ENCODE measurements at regions not wholly inside any gene's neighbourhood (a gene's known extent, or its start where the extent isn't known, plus 50 kb on each side); places are given as distances from the start of the nearest gene placed in this dataset.

DNA sequence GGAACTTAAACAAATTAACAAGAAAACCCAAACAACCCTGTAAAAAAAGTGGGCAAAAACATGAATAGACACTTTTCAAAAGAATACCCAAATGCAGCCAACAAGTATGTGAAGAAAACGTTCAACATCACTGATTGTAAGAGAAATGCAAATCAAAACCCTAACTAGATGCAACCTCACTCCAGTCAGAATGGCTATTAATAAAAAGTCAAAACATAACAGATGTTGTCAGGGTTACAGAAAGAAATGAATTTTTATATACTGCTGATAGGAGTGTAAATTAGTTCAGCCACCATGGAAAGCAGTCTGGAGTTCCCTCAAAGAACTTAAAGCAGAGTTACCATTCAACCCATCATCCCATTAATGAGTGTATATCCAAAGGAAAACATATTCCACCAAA lies 479.0 kb downstream of the MTRR start:
- ATAC-seq (no peak), DNase-seq (no peak)
- intact Hi-C loops (cut with micrococcal nuclease): no loop called here

DNA sequence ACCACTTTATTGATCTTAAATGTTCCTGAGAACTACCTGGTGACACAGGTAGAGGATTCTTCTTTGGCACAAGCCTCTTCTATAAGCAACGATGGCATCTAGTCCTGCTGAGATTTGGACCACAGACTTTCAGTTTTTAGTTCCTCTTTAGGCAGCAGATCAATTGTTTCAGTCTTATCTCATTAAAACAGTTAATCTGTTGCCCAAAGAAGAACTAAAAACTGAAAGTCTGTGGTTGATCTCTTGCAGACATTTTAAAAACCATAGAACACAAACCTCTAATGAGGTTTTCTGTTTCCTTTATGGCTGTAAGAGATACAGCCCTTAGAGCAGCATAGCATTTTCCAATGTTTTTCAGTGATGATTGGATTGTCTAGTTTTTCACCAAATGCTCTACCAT lies 480.9 kb downstream of the MTRR start:
- ATAC-seq (no peak), DNase-seq (no peak)
- intact Hi-C loops (cut with micrococcal nuclease): no loop called here

DNA sequence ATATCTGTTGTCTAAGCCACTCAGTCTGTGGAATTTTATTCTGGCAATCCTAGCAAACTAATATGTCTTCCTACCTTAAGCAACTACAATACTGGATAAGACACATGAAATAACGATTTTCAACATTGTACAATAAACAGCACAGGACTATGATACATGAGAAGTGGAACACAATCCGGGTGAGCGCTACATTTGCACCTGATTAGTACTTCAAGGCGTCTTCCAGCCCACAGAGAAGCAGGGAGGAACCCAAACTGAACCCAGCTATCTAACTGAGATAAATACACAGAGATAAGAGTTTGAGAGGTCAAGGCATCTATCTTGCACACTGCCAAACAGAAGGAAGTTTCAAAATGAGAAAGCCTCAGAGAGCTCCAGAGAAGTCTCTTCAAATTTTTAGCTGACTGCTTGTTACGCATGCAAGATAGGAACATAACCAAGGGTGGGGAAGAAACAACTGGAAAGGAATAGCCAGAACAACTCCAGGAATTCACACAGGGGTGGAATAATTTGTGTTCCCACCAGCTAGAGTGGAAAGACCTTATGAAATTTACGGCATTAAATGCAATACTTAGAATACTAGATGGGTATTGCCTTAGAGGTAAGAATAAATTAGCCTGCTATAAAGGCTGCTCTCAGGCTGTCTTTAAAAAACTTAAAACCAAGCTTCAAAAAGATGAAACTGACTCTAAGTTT lies 481.8 kb downstream of the MTRR start:
- DNase-seq (no peak), ATAC-seq (no peak)
- intact Hi-C loops (cut with micrococcal nuclease): no loop called here

DNA sequence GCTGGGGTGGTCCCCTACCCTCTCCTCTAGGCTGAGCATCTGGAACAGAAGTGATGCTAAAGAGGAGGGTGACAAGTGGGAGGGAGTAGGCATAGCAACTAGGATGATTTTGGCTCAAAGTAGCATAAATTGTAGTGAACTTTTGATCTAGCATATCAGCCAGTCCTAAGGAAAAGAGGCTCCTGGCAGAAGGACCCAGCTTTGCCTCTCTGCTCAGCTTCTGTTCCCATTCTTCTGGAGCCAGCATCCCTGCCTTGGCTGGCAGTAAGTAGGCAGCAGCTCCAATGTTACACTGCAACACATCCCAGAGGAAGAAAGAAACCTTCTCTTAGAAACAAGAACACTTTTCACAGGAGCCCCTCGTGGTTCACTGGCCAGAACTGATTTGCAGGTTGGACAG lies 487.0 kb downstream of the MTRR start:
- no peak for DNase-seq
- ATAC-seq: no peak
- intact Hi-C loops (cut with micrococcal nuclease): no loop called here

DNA sequence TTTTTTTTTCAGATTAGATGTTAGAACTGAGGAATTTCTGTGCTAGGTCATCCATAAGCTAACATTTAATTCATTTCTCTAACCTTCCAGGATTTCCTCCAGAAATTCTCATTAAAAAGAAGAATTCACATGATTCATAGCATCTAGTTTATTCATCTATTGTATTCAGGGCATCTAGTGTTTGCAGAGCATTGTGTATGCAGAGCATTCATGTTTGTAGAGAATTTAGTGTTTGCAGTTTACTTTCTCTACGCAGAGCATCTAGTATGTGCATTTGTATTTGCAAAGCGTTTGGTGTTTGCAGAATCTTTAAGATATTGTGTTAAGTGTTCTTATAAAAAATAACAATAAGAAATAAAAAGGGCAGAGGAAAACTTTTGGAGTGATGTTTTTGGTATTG lies 491.1 kb downstream of the MTRR start:
- intact Hi-C loops (cut with micrococcal nuclease): no loop called here
- ATAC-seq (no peak), DNase-seq (no peak)

DNA sequence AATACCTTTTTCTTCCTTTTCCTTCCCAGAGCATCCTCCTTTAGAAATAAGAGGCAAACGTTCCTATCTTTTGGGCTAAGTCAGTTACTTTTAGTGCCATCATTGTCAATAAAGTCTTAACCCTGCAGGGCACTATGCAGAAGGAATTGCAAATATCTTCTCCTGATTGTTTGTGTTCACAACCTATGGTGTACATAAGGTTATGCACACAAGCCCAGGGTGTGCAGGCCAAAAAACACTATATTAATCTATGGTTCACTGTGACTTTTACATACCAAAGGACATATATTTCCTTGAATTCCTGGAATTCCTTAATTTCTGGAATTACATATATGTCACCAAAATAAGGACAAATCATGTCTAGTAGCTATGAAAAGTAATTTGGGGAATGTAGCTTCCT lies 493.5 kb downstream of the MTRR start:
- DNase-seq (no peak), ATAC-seq (no peak)
- intact Hi-C loops (cut with micrococcal nuclease): no loop called here

DNA sequence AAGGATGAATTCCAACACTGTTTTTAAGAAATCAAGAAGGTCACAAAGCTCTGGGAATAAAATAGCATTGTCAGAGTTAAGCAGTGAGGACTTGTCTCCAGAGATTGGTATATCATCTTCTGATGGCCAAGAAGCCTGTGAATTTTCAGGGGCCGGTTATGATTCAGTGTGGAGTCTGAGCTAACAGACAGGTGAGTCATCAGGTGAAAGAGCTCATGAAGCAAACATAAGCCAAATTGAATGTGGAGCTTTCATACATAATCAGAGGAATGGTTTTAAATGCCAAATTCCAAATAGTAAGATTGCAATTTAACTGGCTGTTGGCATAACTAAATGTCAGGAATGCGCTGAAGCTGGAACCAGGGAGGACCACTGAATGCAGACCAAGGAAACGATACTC lies 494.2 kb downstream of the MTRR start:
- intact Hi-C loops (cut with micrococcal nuclease): no loop called here
- DNase-seq (no peak), ATAC-seq (no peak)

DNA sequence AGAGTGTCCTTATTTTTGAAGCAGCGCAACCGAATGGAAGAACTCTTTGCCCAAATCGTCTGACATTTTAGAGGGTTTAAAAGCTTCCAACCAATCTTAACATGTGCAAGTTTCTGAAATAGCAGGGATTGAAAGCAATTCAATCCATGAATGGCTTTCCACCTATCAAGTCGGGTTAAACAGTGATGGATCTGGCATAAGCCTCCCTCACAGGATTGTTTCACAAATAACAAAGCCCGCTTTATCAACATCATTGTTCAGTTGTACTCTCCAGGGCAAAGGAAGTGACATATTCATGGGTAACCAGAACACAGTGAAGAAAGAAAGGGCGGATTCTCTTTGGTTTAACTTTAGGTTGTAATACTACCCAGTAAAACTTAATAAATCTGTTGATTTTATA lies 497.3 kb downstream of the MTRR start:
- intact Hi-C loops (cut with micrococcal nuclease): no loop called here
- ATAC-seq (no peak), DNase-seq (no peak)

DNA sequence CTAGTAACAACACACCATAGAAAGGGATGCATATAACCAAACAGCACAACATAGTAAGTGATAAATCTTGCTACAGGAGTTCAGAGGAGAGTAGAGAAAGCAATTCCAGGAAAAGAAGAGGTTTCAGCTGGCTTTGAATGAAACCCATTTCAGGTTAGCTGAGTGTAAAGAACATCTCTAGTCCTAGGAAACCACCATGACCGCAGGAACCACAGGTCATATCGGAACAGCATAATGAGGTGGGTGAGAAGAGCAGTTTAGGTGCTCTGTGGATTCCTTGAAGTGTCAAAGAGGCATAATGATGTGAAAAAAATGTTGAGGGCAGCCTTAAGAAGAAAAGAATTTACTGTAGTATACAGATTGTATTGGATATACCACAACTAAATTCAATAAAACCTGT lies 507.5 kb downstream of the MTRR start:
- intact Hi-C loops (cut with micrococcal nuclease): no loop called here
- ATAC-seq (no peak), DNase-seq (no peak)

DNA sequence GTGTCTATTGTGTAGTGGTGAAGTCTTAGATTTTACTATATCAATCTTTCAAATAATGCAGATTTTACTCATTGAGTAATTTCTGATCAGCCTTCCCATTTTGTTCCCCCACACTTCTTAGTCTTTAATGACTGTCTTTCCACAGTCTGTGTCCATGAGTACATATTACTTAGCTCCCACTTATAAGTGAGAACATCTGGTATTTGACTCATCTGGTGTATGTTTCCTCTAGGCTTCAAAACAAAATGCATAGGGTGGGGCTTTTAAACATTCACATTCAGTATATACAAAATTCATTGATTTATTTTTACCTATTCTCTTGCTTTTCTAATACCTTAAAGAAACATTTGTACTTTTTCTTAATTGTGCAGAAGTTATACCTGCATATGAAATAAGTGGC lies 513.0 kb downstream of the MTRR start:
- intact Hi-C loops (cut with micrococcal nuclease): no loop called here
- no peak for DNase-seq
- ATAC-seq: no peak

DNA sequence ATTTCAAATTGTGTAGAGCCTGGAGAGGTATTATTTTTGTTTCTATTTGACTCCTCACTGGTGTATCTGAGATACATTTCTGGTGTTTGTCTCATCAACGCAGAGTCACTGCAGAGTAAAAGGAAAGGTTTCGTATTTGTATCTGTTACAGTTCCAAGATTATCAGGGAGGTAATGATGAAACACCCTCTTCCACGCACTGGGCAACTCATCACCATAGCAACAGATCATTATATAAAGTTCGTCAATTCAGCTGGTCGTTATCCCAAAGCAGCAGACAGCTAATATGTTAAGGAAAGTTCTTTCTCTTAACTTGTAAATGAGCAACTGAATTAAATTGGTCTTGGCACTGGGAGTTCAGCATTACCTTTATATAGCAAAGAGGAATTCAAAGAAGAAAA lies 513.5 kb downstream of the MTRR start:
- ATAC-seq: no peak
- intact Hi-C loops (cut with micrococcal nuclease): no loop called here
- no peak for DNase-seq

DNA sequence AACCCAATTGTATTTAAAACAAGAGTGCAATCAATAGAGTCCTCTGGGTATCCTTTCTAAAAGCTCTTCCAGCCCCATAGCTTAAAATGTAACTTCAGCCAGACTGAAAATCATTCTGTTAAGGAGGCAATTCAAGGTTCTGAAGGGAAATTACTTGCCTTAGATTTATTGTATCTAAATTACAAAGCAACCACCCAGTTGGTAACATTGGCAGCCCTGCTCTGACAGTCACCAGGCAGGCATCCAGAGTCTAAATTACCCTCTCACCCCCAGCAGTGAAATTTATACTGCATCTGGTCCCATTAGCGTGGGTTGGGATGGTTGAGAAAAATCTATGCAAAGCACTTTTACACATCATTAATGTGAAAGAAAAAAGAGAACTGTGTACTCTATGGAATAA lies 514.7 kb downstream of the MTRR start:
- no peak for ATAC-seq
- intact Hi-C loops (cut with micrococcal nuclease): no loop called here
- DNase-seq: no peak

DNA sequence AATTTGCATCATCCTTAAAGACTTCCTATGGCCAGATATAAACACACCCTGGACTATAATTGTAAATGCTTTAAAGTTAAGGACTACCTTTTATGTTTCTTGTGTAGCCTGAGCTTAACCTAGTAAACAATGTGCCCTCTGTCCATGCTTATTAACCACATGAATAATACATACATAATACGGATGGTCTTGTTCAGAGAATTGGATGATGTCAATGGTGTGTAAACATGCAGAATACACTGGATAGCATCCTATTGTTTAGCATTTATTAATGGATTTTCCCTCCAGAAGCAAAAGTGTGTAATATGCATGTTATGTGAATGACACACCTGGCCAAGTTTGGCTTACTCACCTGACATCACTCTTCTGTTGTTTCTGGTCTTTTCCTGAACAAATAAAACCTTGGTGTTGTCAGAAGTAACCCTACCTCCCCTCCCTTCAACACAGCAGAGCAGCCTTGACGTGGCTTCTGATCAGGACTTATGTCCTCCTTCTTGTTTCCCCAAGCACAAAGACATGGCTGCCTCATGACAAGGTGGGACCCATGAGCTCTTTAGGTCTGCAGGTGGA lies 517.9 kb downstream of the MTRR start:
- ATAC-seq (no peak), DNase-seq (no peak)
- intact Hi-C loops (cut with micrococcal nuclease): no loop called here

DNA sequence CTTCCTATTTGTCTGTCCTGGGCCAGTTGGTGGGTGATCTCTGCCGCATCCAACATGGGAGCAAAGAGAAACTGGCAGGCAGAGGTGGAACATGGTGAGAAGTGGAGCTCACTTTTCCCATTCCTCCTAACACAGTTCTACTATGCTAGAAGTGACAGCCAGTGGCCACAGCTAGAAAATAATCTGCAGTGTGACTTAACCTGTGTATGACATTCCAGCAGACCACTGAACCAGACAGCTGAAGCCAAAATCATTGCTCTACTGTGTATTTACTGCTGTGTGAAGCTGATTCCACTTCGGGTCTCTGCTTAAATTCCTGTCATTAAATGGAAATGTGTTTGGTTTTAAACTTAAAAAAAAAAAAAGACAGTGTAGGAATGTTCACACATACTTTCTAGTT lies 523.0 kb downstream of the MTRR start:
- no peak for DNase-seq
- intact Hi-C loops (cut with micrococcal nuclease): no loop called here
- no peak for ATAC-seq

DNA sequence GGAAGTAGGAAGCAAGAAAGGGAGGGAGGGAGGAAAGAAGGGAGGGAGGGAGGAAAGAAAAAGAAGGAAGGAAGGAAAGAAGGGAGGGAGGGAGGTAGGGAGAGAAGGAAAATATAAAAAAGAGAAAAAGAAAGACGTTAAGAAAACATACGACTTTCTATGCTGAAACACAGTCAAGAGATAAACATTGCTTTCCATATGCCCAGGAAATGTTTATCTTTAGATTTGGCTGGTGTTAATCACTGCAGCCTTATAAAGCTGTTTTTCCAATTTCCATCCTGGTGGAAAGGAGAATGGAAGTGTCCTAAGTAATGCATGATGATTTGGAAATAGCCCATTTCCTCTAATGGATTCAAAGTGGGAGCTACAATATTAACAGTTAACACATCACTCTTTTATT lies 524.3 kb downstream of the MTRR start:
- DNase-seq (no peak), ATAC-seq (no peak)
- intact Hi-C loops (cut with micrococcal nuclease): no loop called here

DNA sequence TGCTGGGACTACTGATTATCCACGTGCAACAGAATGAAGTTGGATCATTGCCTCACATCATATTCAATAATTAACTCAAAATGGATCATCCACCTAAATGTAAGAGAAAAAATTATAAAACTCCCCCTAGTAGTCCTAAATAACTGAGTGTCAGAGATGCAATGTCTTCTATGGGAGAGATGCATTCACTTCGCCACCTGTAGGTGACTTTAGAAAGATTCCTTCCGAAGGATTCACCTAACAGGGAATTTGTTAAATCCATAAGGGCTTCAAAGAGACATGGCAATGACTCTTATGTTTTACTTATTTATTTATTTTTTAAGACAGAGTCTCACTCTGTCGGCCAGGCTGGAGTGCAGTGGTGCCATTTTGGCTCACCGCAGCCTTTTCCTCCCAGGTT lies 526.0 kb downstream of the MTRR start:
- DNase-seq: no peak
- no peak for ATAC-seq
- intact Hi-C loops (cut with micrococcal nuclease): no loop called here

DNA sequence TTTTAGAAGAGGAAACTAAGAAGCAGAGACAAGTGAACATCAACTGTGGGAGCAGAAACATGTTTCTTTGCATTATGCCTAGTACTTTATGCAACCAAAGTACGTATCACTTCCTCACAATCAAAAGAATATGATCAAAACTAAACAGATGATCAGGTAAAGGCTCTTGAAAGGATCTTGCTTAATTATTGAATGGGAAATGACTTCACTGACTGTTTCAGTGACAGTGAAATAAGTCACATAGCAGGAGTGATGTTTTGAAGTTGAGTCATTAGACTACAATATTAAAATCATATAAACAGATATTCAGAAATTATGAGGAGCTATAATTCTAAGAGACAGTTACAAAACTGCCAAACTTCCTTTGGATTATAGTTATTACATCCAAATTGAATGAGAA lies 527.3 kb downstream of the MTRR start:
- DNase-seq (no peak), ATAC-seq (no peak)
- intact Hi-C loops (cut with micrococcal nuclease): no loop called here

DNA sequence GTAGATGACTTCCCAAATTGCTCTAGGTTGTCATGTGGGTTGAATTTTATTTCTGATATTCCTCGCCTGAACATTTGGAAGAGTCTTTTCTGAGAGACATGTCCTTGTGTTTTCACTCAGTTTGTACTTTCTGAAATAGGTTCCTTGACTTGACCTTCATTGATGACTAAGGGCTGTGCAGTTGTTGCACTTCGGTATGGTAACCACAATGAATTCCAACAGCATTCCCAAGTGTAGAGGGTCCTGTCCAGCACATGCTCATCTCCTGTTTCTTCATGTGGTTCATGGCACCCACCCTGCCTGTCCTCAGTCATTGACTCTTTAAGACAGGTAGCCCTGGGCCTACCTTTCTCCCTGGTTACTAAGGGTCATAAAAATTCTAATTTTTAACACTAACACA lies 527.8 kb downstream of the MTRR start:
- ATAC-seq (no peak), DNase-seq (no peak)
- intact Hi-C loops (cut with micrococcal nuclease): no loop called here

DNA sequence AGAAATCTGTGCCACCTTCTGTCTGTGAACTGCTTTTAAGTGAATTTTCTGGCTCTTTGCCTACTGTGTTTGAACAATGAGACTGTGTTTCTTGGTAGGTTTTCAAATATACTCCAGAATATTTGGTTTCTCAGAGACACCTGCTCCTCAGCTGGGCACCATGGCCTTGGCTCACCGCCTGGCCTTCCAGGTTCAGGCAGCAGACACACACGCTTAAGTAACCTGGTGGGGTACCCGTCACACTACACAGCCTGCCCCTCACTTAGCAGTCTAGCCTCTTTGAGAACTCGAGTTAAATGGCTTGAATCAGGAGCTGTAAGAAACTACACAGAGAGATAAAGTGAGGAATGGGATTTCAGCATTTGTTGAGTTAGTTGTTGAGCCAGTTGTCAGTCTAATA lies 530.5 kb downstream of the MTRR start:
- intact Hi-C loops (cut with micrococcal nuclease): no loop called here
- no peak for DNase-seq
- ATAC-seq: no peak

DNA sequence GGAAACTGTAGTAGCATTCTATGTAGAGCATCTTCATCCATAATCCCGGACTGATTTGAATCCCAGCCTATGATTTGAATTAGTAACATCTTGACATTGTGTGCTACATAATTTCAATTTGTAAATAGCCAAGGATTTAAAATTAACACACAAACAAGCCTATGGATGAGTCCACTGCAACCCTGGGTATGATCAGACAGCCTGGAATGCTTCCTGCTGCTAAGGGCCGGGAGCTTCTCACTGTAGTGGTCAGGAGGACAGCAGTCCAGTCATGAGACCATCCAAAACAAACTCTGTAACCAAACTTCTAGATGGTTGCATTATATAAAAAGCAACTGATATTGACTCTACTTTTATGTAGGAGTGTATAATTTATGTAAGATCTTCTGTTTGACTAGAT lies 539.3 kb downstream of the MTRR start:
- ATAC-seq: no peak
- intact Hi-C loops (cut with micrococcal nuclease): no loop called here
- no peak for DNase-seq

DNA sequence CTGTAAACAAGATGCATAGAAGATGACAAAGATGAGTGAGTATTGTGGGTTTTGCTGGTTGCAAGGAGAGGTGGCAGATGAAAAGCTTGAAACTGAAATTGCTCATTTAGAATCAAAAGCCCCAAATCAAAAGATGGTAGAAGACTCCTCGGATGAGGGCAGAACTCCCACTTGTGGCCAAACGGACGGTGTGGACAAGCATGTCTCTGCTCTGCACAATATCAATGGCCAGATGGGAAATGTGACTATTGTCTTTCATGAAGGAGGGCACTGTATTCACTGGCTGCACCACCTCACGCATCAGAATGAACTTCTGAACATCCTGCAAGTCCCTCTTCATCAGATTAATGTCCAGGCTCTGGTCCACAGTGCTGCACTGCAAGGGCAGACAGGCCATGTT lies 541.7 kb downstream of the MTRR start:
- no peak for ATAC-seq
- DNase-seq: no peak
- intact Hi-C loops (cut with micrococcal nuclease): no loop called here

DNA sequence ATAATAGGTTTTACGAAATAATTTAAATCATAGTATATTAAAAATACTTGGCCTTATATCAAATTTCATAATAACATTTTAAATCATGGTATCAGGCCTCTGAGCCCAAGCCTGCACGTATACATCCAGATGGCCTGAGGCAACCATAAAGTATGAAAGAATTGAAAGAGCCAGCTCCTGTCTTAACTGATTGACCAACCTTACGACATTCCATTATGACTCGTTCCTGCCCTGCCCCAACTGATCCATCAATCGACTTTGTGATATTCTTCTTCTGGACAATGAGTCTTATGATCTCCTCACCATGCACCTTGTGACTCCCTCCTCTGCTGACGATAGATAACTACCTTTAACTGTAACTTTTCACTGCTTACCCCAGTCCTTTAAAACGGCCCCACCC lies 545.0 kb downstream of the MTRR start:
- ATAC-seq: no peak
- intact Hi-C loops (cut with micrococcal nuclease): no loop called here
- DNase-seq: no peak

Measured in left ventricle myocardium superior (tissue), 1 donor.